ENCODE measurements at regions not wholly inside any gene's neighbourhood (a gene's known extent, or its start where the extent isn't known, plus 50 kb on each side); places are given as distances from the start of the nearest gene placed in this dataset.

- Histone ChIP-seq H3K9me3 (ENCODE audit: low read depth) (no peaks in the 10 kb centered on the region), H3K4me1 (ENCODE audit: low read depth) (no peaks in the 10 kb centered on the region), H3K36me3 (no peaks in the 10 kb centered on the region), H3K27ac (no peak overlapping the region), H3K4me3 (no peak overlapping the region), H3K27me3 (no peaks in the 10 kb centered on the region)
- TF ChIP-seq CTCF (IDR thresholded peaks at IDR 0.05; ENCODE audit: low read depth, low read length) = no peak
- no peak for DNase-seq (ENCODE audit: low read depth in 1 of 2, low spot score in 1 of 2)
These were observed 231.9 kb downstream of the NSUN3 start for GRCh38 chr3:94294806-94295205.

- Histone ChIP-seq H3K36me3 (no peaks in the 10 kb centered on the region), H3K9me3 (ENCODE audit: low read depth) (no peaks in the 10 kb centered on the region), H3K4me1 (ENCODE audit: low read depth) (no peaks in the 10 kb centered on the region), H3K4me3 (no peak overlapping the region), H3K27me3 (no peaks in the 10 kb centered on the region), H3K27ac (no peak overlapping the region)
- no peak for TF ChIP-seq CTCF (IDR thresholded peaks at IDR 0.05; ENCODE audit: low read depth, low read length)
- DNase-seq (ENCODE audit: low read depth in 1 of 2, low spot score in 1 of 2) = no peak
These were observed 236.9 kb downstream of the NSUN3 start for GRCh38 chr3:94299716-94300115.

GRCh38 chr3:94301366-94301765 is 238.5 kb downstream of the NSUN3 start:
- TF ChIP-seq CTCF (IDR thresholded peaks at IDR 0.05; ENCODE audit: low read depth, low read length) = no peak
- H3K4me3 ChIP-seq = no peak overlapping the region
- no peak for DNase-seq (ENCODE audit: low read depth in 1 of 2, low spot score in 1 of 2)
- no peak overlapping the region for H3K27ac ChIP-seq
- H3K27me3 ChIP-seq = no peaks in the 10 kb centered on the region
- peaks cover 4% of the 10 kb centered on the region for H3K4me1 ChIP-seq (ENCODE audit: low read depth)
- H3K9me3 ChIP-seq (ENCODE audit: low read depth) = no peaks in the 10 kb centered on the region
- no peaks in the 10 kb centered on the region for H3K36me3 ChIP-seq

GRCh38 chr3:94303266-94303665 is 240.4 kb downstream of the NSUN3 start:
- H3K27me3 ChIP-seq = no peaks in the 10 kb centered on the region
- no peaks in the 10 kb centered on the region for H3K9me3 ChIP-seq (ENCODE audit: low read depth)
- no peak for DNase-seq (ENCODE audit: low read depth in 1 of 2, low spot score in 1 of 2)
- TF ChIP-seq CTCF (IDR thresholded peaks at IDR 0.05; ENCODE audit: low read depth, low read length) = no peak
- H3K27ac ChIP-seq = no peak overlapping the region
- H3K4me3 ChIP-seq = no peak overlapping the region
- H3K4me1 ChIP-seq (ENCODE audit: low read depth) = peaks cover 4% of the 10 kb centered on the region
- no peaks in the 10 kb centered on the region for H3K36me3 ChIP-seq

- Histone ChIP-seq H3K9me3 (ENCODE audit: low read depth) (no peaks in the 10 kb centered on the region), H3K27ac (no peak overlapping the region), H3K4me1 (ENCODE audit: low read depth) (peaks cover 4% of the 10 kb centered on the region), H3K36me3 (no peaks in the 10 kb centered on the region), H3K27me3 (no peaks in the 10 kb centered on the region), H3K4me3 (no peak overlapping the region)
- DNase-seq (ENCODE audit: low read depth in 1 of 2, low spot score in 1 of 2) = peak; percentile 4 to 24
- TF ChIP-seq CTCF (IDR thresholded peaks at IDR 0.05; ENCODE audit: low read depth, low read length) = no peak
These were observed 241.0 kb downstream of the NSUN3 start for GRCh38 chr3:94303897-94304296.

- H3K36me3 ChIP-seq = no peaks in the 10 kb centered on the region
- TF ChIP-seq CTCF (IDR thresholded peaks at IDR 0.05; ENCODE audit: low read depth, low read length) = no peak
- DNase-seq (ENCODE audit: low read depth in 1 of 2, low spot score in 1 of 2) = no peak
- no peak overlapping the region for H3K27ac ChIP-seq
- peaks cover 4% of the 10 kb centered on the region for H3K4me1 ChIP-seq (ENCODE audit: low read depth)
- no peaks in the 10 kb centered on the region for H3K9me3 ChIP-seq (ENCODE audit: low read depth)
- H3K27me3 ChIP-seq = no peaks in the 10 kb centered on the region
- no peak overlapping the region for H3K4me3 ChIP-seq
These were observed 242.1 kb downstream of the NSUN3 start for GRCh38 chr3:94304954-94305353.

Measured in cardiac muscle cell (in vitro differentiated cells and primary cell).